ENCODE measurements at regions not wholly inside any gene's neighbourhood (a gene's known extent, or its start where the extent isn't known, plus 50 kb on each side); places are given as distances from the start of the nearest gene placed in this dataset.
A peak's percentile ranks its signal among the peaks of the same experiment; 100 is the strongest.
"Not testable (repeated sequence)": the region's sequence is repeated elsewhere in the genome, so short reads cannot be mapped to it uniquely, and the experiment has no call there.

- Histone ChIP-seq H3K27me3 (replicated peaks in 1 of 7) (peaks cover 0 to 59% (median 22%) of the 10 kb centered on the region in 7 donors), H3K36me3 (no peaks in the 10 kb centered on the region), H3K9me3 (peaks cover 0 to 5% (median 0%) of the 10 kb centered on the region in 8 donors), H3K4me1 (no peaks in the 10 kb centered on the region), H3K27ac (no peak overlapping the region), H3K4me3 (no peak overlapping the region)
- no peak for TF ChIP-seq POLR2AphosphoS5 (IDR thresholded peaks at IDR 0.05)
- no peak for TF ChIP-seq POLR2A (IDR thresholded peaks at IDR 0.05)
- TF ChIP-seq CTCF (IDR thresholded peaks at IDR 0.05 in 8 of 11, conservative IDR thresholded peaks at IDR 0.05 in 3 of 11): no peak
- peak; percentile 56 for DNase-seq
- intact Hi-C loops (cut with DNase I; ENCODE audit: low total_unique reads): no loop called here
- 86 to 94% (median 90%) methylated on average over 15 to 22 of the region's 22 CpGs for WGBS, 5 donors
Measured at GRCh38 chr22:49686495-49687219, 141.0 kb downstream of the BRD1 start.

- DNase-seq: peak; percentile 39
- Histone ChIP-seq H3K36me3 (no peaks in the 10 kb centered on the region), H3K27me3 (replicated peaks in 1 of 7) (peaks cover 0 to 59% (median 22%) of the 10 kb centered on the region in 7 donors), H3K9me3 (no peaks in the 10 kb centered on the region), H3K4me3 (no peak overlapping the region), H3K4me1 (no peaks in the 10 kb centered on the region), H3K27ac (no peak overlapping the region)
- no peak for TF ChIP-seq POLR2A (IDR thresholded peaks at IDR 0.05)
- TF ChIP-seq CTCF (IDR thresholded peaks at IDR 0.05 in 8 of 11, conservative IDR thresholded peaks at IDR 0.05 in 3 of 11): no peak
- TF ChIP-seq POLR2AphosphoS5 (IDR thresholded peaks at IDR 0.05): no peak
- WGBS, 5 donors: 79 to 88% (median 83%) methylated on average over 12 to 18 of the region's 18 CpGs
- intact Hi-C loops (cut with DNase I; ENCODE audit: low total_unique reads): no loop called here
Measured at GRCh38 chr22:49685686-49686085, 142.0 kb downstream of the BRD1 start.

- H3K27ac ChIP-seq: no peak overlapping the region
- TF ChIP-seq POLR2A (IDR thresholded peaks at IDR 0.05): no peak
- TF ChIP-seq POLR2AphosphoS5 (IDR thresholded peaks at IDR 0.05): no peak
- no peak for TF ChIP-seq CTCF (IDR thresholded peaks at IDR 0.05 in 8 of 11, conservative IDR thresholded peaks at IDR 0.05 in 3 of 11)
- H3K36me3 ChIP-seq: no peaks in the 10 kb centered on the region
- H3K27me3 ChIP-seq (replicated peaks in 1 of 7): peaks cover 0 to 58% (median 22%) of the 10 kb centered on the region in 7 donors
- intact Hi-C loops (cut with DNase I; ENCODE audit: low total_unique reads): no loop called here
- no peak for DNase-seq
- no peaks in the 10 kb centered on the region for H3K4me1 ChIP-seq
- H3K4me3 ChIP-seq: no peak overlapping the region
- no peaks in the 10 kb centered on the region for H3K9me3 ChIP-seq
- WGBS, 5 donors: 82 to 88% (median 83%) methylated on average over 9 of the region's 9 CpGs
Measured at GRCh38 chr22:49685116-49685515, 142.6 kb downstream of the BRD1 start.

- no peaks in the 10 kb centered on the region for H3K4me1 ChIP-seq
- no peak for DNase-seq
- H3K27ac ChIP-seq: no peak overlapping the region
- H3K27me3 ChIP-seq (replicated peaks in 1 of 7): peaks cover 0 to 47% (median 14%) of the 10 kb centered on the region in 7 donors
- H3K9me3 ChIP-seq: no peaks in the 10 kb centered on the region
- intact Hi-C loops (cut with DNase I; ENCODE audit: low total_unique reads): no loop called here
- TF ChIP-seq POLR2A (IDR thresholded peaks at IDR 0.05) (no peak), CTCF (IDR thresholded peaks at IDR 0.05 in 8 of 11, conservative IDR thresholded peaks at IDR 0.05 in 3 of 11) (no peak), POLR2AphosphoS5 (IDR thresholded peaks at IDR 0.05) (no peak)
- H3K4me3 ChIP-seq: no peak overlapping the region
- H3K36me3 ChIP-seq: no peaks in the 10 kb centered on the region
- 89 to 96% (median 93%) methylated on average over 3 of the region's 3 CpGs for WGBS, 5 donors
Measured at GRCh38 chr22:49683032-49683431, 144.6 kb downstream of the BRD1 start.

GRCh38 chr22:49680819-49681218 lies 146.9 kb downstream of the BRD1 start:
- H3K4me1 ChIP-seq; H3K27ac ChIP-seq; H3K9me3 ChIP-seq; intact Hi-C loops (cut with DNase I; ENCODE audit: low total_unique reads); H3K4me3 ChIP-seq; H3K36me3 ChIP-seq; DNase-seq: not testable (repeated sequence)
- 94 to 96% (median 96%) methylated on average over 6 of the region's 6 CpGs for WGBS, 5 donors
- H3K27me3 ChIP-seq (replicated peaks in 1 of 7): peaks cover 0 to 38% (median 11%) of the 10 kb centered on the region in 7 donors

All from spleen (tissue), 11 donors.